ENCODE measurements at regions not wholly inside any gene's neighbourhood (a gene's known extent, or its start where the extent isn't known, plus 50 kb on each side); places are given as distances from the start of the nearest gene placed in this dataset.

DNA sequence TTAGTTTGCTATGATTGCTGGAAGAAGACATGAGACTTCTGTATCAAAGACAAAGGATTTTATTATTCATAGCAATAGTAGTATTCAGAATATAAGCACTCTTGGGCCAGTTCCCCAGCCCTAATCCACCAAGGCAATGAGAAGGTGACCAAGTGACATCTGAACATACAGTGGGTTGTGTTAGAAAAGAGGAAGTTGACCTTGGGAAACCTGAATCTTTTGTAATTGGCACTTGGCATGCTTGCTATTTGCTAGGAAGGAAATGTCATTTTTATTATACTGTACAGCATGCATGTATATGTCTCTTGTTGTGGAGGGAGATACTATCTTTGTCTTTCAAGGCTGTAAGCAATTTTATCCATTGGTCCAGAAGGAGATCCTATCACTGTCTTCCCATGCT, 216.1 kb upstream of the FAT1 start:
- Histone ChIP-seq H3K9ac (ENCODE audit: extremely low read depth, insufficient read length, low read length) (no peak overlapping the region), H2BK15ac (ENCODE audit: low read depth, low read length) (no peak overlapping the region), H3K18ac (ENCODE audit: insufficient read length, low read depth, low read length) (no peak overlapping the region), H2BK5ac (ENCODE audit: insufficient read length, low read length) (no peak overlapping the region), H3T11ph (ENCODE audit: low read length) (no peak overlapping the region), H3K79me2 (ENCODE audit: insufficient read depth, low read length) (no peaks in the 10 kb centered on the region), H4K20me1 (ENCODE audit: control insufficient read depth, insufficient read depth, insufficient read length) (no peaks in the 10 kb centered on the region), H4K91ac (ENCODE audit: insufficient read length, low read depth, low read length) (no peak overlapping the region), H4K5ac (ENCODE audit: insufficient read length, low read depth, low read length) (no peak overlapping the region), H3K27me3 (ENCODE audit: insufficient read depth, low read length) (no peaks in the 10 kb centered on the region), H2BK20ac (ENCODE audit: low read depth, low read length, poor library complexity, severe bottlenecking) (no peak overlapping the region), H3K4me1 (ENCODE audit: insufficient read depth, low read length) (peaks cover 2% of the 10 kb centered on the region; the same call in 1 of the 2 replicates), H4K8ac (replicated peaks; ENCODE audit: insufficient read length, low read depth, low read length) (no peak overlapping the region), H3K4ac (ENCODE audit: low read depth, low read length) (no peak overlapping the region), H2AK5ac (ENCODE audit: insufficient read length, low read length) (no peak overlapping the region), H3K4me2 (ENCODE audit: insufficient read depth, insufficient read length, low read length) (no peak overlapping the region), H3K14ac (ENCODE audit: insufficient read depth, low read length) (no peak overlapping the region), H2AFZ (ENCODE audit: low read length) (no peak overlapping the region), H3K23me2 (ENCODE audit: insufficient read length, low read depth, low read length, poor library complexity, severe bottlenecking) (no peaks in the 10 kb centered on the region), H2BK12ac (ENCODE audit: insufficient read length, low read depth, low read length) (no peak overlapping the region), H3K56ac (ENCODE audit: insufficient read length, low read depth, low read length) (no peak overlapping the region), H3K27ac (ENCODE audit: insufficient read length, low read depth, low read length) (no peak overlapping the region), H3K23ac (ENCODE audit: insufficient read length, low read depth, low read length) (no peak overlapping the region), H3K79me1 (ENCODE audit: insufficient read depth, low read depth, low read length, poor library complexity, severe bottlenecking) (no peaks in the 10 kb centered on the region), H3K9me3 (ENCODE audit: control insufficient read depth, low read depth, low read length) (no peaks in the 10 kb centered on the region), H2BK120ac (ENCODE audit: low read depth, low read length, poor library complexity, severe bottlenecking) (no peak overlapping the region)
- no peak overlapping the region for H3K4me3 Mint-ChIP-seq
- no peaks in the 10 kb centered on the region; a peak in 1 of 7 replicates for H3K36me3 Mint-ChIP-seq (ENCODE audit: insufficient read depth in 1 of 3, low read depth in 3 of 3)
- no peak for DNase-seq
- H3K27ac Mint-ChIP-seq: no peak overlapping the region
- TF ChIP-seq, protein P1, sequence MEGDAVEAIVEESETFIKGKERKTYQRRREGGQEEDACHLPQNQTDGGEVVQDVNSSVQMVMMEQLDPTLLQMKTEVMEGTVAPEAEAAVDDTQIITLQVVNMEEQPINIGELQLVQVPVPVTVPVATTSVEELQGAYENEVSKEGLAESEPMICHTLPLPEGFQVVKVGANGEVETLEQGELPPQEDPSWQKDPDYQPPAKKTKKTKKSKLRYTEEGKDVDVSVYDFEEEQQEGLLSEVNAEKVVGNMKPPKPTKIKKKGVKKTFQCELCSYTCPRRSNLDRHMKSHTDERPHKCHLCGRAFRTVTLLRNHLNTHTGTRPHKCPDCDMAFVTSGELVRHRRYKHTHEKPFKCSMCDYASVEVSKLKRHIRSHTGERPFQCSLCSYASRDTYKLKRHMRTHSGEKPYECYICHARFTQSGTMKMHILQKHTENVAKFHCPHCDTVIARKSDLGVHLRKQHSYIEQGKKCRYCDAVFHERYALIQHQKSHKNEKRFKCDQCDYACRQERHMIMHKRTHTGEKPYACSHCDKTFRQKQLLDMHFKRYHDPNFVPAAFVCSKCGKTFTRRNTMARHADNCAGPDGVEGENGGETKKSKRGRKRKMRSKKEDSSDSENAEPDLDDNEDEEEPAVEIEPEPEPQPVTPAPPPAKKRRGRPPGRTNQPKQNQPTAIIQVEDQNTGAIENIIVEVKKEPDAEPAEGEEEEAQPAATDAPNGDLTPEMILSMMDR (conservative IDR thresholded peaks at IDR 0.05): no peak
- peaks cover 13 to 20% of the 10 kb centered on the region in 2 experiments for H3K4me1 Mint-ChIP-seq
- peaks cover 3% of the 10 kb centered on the region; the same call in 1 of the 2 replicates for H3K27me3 Mint-ChIP-seq (ENCODE audit: low read depth)
- H3K9me3 Mint-ChIP-seq: no peaks in the 10 kb centered on the region
